Neural cell (in vitro differentiated cells): ENCODE measurements at regions not wholly inside any gene's neighbourhood (a gene's known extent, or its start where the extent isn't known, plus 50 kb on each side); places are given as distances from the start of the nearest gene placed in this dataset.

Experiments used
- EP300 ChIP-seq: fragments of 450-650 bp; conservative IDR thresholded peaks from 2 replicates; pipeline ENCODE4 v1.6.1; 2014; ENCODE audit warnings: antibody characterized with exemption, mild to moderate bottlenecking, moderate library complexity; ENCODE audit not compliant: poor library complexity, severe bottlenecking
- EZH2 ChIP-seq: fragments of 200-600, 300-800 bp; shearing (Covaris generic), sonication (generic); IDR thresholded peaks from 2 replicates; pipeline ENCODE4 v1.6.1; 2014; ENCODE audit warnings: antibody characterized with exemption, low read length, borderline replicate concordance, mild to moderate bottlenecking; ENCODE audit not compliant: insufficient read depth, poor library complexity, severe bottlenecking
- MXI1 ChIP-seq: fragments of 450-650 bp; conservative IDR thresholded peaks from 2 replicates; pipeline ENCODE4 v1.6.1; 2014; ENCODE audit warnings: antibody characterized with exemption, mild to moderate bottlenecking; ENCODE audit not compliant: poor library complexity, severe bottlenecking
- POLR2AphosphoS5 ChIP-seq: IDR thresholded peaks from 2 replicates; pipeline ENCODE4 v1.6.1; 2012
- RAD21 ChIP-seq: fragments of 450-650 bp; conservative IDR thresholded peaks from 2 replicates; pipeline ENCODE4 v1.6.1; 2014; ENCODE audit warnings: antibody characterized with exemption, mild to moderate bottlenecking, moderate library complexity
- SMC3 ChIP-seq: fragments of 450-650 bp; conservative IDR thresholded peaks from 2 replicates; pipeline ENCODE4 v1.6.1; 2014; ENCODE audit warnings: antibody characterized with exemption, mild to moderate bottlenecking, moderate library complexity; ENCODE audit not compliant: poor library complexity
- TAF1 ChIP-seq: IDR thresholded peaks from 2 replicates; pipeline ENCODE4 v1.6.1; 2012; ENCODE audit warnings: low read depth
- TF ChIP-seq, protein P1 (sequence below): fragments of 450-650 bp; IDR thresholded peaks from 2 replicates; pipeline ENCODE4 v1.5.1; 2014; ENCODE audit warnings: antibody characterized with exemption, mild to moderate bottlenecking, moderate library complexity; ENCODE audit not compliant: poor library complexity, severe bottlenecking
- TF ChIP-seq, protein P2 (sequence below): IDR thresholded peaks from 2 replicates; pipeline ENCODE4 v1.6.1; 2012; ENCODE audit warnings: borderline replicate concordance

DNA sequence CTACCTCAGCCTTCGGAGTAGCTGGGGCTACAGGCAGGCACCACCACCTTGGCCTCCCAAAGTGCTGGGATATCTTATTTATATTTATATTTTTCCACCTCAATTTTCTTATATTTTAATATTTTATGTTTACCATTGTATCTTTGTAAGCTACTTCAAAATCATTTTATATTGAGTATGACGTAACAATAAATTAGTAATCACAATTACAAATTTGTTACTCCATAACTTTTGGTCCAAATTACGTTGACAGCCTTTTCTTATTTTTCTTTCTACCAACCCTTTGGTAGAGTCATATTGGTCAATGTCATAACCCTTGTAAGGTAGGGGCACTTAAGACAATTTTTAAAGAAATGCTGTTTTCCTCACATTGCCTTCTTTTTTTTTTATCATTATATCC is 104.0 kb upstream of the H2AZ1 start:
- no peak for TF ChIP-seq TAF1
- no peak for TF ChIP-seq POLR2AphosphoS5
- no peak for TF ChIP-seq SMC3
- TF ChIP-seq RAD21, result no peak
- no peak for TF ChIP-seq EZH2
- TF ChIP-seq, protein P1, sequence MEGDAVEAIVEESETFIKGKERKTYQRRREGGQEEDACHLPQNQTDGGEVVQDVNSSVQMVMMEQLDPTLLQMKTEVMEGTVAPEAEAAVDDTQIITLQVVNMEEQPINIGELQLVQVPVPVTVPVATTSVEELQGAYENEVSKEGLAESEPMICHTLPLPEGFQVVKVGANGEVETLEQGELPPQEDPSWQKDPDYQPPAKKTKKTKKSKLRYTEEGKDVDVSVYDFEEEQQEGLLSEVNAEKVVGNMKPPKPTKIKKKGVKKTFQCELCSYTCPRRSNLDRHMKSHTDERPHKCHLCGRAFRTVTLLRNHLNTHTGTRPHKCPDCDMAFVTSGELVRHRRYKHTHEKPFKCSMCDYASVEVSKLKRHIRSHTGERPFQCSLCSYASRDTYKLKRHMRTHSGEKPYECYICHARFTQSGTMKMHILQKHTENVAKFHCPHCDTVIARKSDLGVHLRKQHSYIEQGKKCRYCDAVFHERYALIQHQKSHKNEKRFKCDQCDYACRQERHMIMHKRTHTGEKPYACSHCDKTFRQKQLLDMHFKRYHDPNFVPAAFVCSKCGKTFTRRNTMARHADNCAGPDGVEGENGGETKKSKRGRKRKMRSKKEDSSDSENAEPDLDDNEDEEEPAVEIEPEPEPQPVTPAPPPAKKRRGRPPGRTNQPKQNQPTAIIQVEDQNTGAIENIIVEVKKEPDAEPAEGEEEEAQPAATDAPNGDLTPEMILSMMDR, result no peak
- TF ChIP-seq, protein P2, sequence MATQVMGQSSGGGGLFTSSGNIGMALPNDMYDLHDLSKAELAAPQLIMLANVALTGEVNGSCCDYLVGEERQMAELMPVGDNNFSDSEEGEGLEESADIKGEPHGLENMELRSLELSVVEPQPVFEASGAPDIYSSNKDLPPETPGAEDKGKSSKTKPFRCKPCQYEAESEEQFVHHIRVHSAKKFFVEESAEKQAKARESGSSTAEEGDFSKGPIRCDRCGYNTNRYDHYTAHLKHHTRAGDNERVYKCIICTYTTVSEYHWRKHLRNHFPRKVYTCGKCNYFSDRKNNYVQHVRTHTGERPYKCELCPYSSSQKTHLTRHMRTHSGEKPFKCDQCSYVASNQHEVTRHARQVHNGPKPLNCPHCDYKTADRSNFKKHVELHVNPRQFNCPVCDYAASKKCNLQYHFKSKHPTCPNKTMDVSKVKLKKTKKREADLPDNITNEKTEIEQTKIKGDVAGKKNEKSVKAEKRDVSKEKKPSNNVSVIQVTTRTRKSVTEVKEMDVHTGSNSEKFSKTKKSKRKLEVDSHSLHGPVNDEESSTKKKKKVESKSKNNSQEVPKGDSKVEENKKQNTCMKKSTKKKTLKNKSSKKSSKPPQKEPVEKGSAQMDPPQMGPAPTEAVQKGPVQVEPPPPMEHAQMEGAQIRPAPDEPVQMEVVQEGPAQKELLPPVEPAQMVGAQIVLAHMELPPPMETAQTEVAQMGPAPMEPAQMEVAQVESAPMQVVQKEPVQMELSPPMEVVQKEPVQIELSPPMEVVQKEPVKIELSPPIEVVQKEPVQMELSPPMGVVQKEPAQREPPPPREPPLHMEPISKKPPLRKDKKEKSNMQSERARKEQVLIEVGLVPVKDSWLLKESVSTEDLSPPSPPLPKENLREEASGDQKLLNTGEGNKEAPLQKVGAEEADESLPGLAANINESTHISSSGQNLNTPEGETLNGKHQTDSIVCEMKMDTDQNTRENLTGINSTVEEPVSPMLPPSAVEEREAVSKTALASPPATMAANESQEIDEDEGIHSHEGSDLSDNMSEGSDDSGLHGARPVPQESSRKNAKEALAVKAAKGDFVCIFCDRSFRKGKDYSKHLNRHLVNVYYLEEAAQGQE, result no peak
- TF ChIP-seq EP300, result no peak
- TF ChIP-seq MXI1, result no peak
